Fibroblast of peridontal ligament (primary cell): ENCODE measurements at regions not wholly inside any gene's neighbourhood (a gene's known extent, or its start where the extent isn't known, plus 50 kb on each side); places are given as distances from the start of the nearest gene placed in this dataset.
A peak's percentile ranks its signal among the peaks of the same experiment; 100 is the strongest.

ENCODE experiments used
- DNase-seq: peaks from one replicate; pipeline ENCODE4 v3.0.0-alpha.2; 2010; ENCODE audit errors: extremely low read depth

DNA sequence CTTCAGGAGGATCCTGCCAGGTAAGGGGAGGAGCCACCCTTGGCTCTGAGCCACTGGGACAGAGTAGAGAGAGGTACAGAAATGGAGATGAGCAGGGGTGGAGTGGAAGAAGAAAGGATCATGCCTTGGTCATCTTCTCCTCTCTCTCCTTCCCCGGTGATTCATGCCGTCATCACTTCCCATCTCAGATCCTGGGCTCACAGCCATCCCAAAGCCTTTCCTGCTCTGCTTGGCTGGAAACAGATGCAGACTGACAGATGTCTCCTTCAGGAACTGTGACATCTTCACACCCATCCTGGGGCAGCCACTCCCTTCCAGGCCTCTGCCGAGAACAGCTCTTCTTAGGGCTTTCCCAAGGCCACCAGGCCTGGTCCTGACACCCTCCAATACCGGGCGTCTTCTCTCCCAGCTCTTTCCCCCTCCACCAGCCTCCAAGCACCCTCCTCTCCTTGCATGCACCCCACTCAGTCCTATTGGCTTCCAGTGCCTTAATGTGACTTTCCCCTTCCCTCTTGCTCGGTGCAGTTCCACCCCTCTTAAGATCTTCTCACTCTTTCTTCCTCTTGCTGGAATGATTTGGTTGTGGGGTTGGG, 58.3 kb upstream of the TNP1 start:
- peak; percentile 70 for DNase-seq

GRCh38 chr2:216916956-216917650, 57.2 kb upstream of the TNP1 start:
- no peak for DNase-seq

- no peak for DNase-seq
Measured at GRCh38 chr2:216915557-216916150, 55.8 kb upstream of the TNP1 start.

DNA sequence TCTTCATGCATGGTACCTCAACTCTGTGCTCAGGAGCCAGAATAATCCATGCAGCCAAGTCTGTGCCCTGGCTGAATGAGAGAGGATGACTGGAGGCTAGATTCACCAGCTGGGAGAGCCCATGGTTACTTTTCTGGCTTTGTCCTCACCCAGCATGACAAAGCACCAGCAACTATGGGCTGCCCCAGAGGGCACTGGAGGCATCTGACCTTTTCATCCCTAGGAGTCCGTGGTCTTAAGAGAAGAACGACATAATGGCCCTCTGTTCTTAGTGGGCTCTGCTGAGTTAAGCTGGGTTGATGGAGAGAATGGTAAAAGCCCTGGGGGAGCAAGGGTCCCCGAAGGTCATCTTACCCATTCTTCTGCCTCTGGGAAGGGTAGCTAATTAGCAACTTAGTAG, 54.6 kb upstream of the TNP1 start:
- DNase-seq: no peak

DNA sequence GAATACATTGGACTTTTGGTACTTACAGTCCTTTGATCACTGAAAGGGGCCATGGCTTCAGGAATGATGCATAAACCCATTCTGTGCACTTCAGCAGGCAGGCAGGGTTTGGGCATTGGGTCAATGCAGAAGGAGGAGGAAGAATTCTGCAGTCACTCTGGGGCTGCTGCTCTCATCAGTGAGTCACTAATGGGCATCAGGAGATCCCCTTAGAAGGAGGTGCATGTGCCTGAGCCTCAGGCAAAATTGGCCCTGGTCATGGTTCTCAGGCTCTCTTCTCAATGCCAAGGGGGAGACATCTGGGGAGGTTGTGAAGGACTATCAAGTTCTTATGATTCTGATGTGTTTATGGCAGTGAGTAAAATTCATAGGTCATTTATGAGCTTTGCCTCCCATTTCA, 52.0 kb upstream of the TNP1 start:
- peak; percentile 29 for DNase-seq

- no peak for DNase-seq
Measured at GRCh38 chr2:216911008-216911407, 51.1 kb upstream of the TNP1 start.

GRCh38 chr2:216909541-216910210, 49.8 kb upstream of the TNP1 start:
- DNase-seq: no peak
